Osteoblast (primary cell): ENCODE measurements at regions not wholly inside any gene's neighbourhood (a gene's known extent, or its start where the extent isn't known, plus 50 kb on each side); places are given as distances from the start of the nearest gene placed in this dataset.

Experiments
- DNase-seq: peaks from one replicate; pipeline ENCODE4 v3.0.0; 2011; ENCODE audit warnings: low spot score, mixed read lengths; ENCODE audit not compliant: insufficient read length; ENCODE audit errors: missing footprints
- H2AFZ ChIP-seq: 2 replicates; pipeline ENCODE4 v1.6.0; 2011; ENCODE audit warnings: mild to moderate bottlenecking, low read length
- H3K27ac ChIP-seq: 2 replicates; pipeline ENCODE4 v1.5.1; 2011; ENCODE audit warnings: mild to moderate bottlenecking, low read depth, low read length, moderate library complexity
- H3K27me3 ChIP-seq: 2 replicates; pipeline ENCODE4 v1.6.0; 2012; ENCODE audit warnings: mild to moderate bottlenecking, control low read depth, inconsistent platforms, low read length, moderate library complexity; ENCODE audit not compliant: insufficient read depth
- H3K36me3 ChIP-seq: 2 replicates; pipeline ENCODE4 v1.5.1; 2011; ENCODE audit warnings: mild to moderate bottlenecking, low read length, control low read depth, moderate library complexity; ENCODE audit not compliant: insufficient read depth
- H3K4me1 ChIP-seq: 2 replicates; pipeline ENCODE4 v1.5.1; 2011; ENCODE audit warnings: mild to moderate bottlenecking, low read length, control low read depth, moderate library complexity; ENCODE audit not compliant: insufficient read depth
- H3K4me2 ChIP-seq: 2 replicates; pipeline ENCODE4 v1.6.0; 2011; ENCODE audit warnings: mild to moderate bottlenecking, low read length; ENCODE audit not compliant: insufficient read depth
- H3K4me3 ChIP-seq: fragments of 200-600 bp; sonication (generic); 3 replicates; pipeline ENCODE4 v1.5.1; 2012; ENCODE audit warnings: mild to moderate bottlenecking, low read length, inconsistent platforms; ENCODE audit not compliant: insufficient read depth
- H3K79me2 ChIP-seq: 2 replicates; pipeline ENCODE4 v1.6.0; 2012; ENCODE audit warnings: mild to moderate bottlenecking, low read length, control low read depth, inconsistent platforms; ENCODE audit not compliant: insufficient read depth
- H3K9me3 ChIP-seq: 2 replicates; pipeline ENCODE4 v1.5.1; 2011; ENCODE audit warnings: low read depth, low read length, control low read depth
- H4K20me1 ChIP-seq: 2 replicates; pipeline ENCODE4 v1.6.0; 2012; ENCODE audit warnings: mild to moderate bottlenecking, low read length, control low read depth; ENCODE audit not compliant: insufficient read depth
- TF ChIP-seq, protein P1 (sequence below): IDR thresholded peaks from 2 replicates; pipeline ENCODE4 v1.5.1; 2011; ENCODE audit warnings: mild to moderate bottlenecking, low read depth, low read length, moderate library complexity; ENCODE audit errors: extremely low read depth

DNA sequence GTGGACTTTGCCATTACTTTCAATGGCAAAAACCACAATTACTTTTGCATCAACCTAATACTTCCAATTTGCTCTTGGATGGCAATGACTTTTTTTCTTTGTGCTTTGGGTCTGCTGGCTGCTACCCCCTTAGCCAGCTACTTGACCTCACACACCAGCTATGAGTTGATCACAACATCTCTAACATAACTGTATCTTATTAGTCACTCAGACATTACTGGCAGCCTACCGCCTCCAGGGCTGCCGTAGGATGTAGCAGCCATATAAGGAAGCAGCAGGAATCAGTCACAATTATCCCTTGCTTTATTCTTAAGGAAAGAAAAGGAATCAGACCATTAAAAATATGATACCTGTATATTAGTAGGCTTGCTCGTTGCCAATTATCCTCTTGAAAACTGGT, 260.5 kb downstream of the ADAMTS20 start:
- no peak overlapping the region for H3K4me3 ChIP-seq
- H3K4me2 ChIP-seq, result peak overlapping the region; percentile 2
- H3K27ac ChIP-seq, result peak overlapping the region; percentile 82
- H3K4me1 ChIP-seq, result peaks cover 51% of the 10 kb centered on the region
- H4K20me1 ChIP-seq, result no peaks in the 10 kb centered on the region
- DNase-seq, result no peak
- TF ChIP-seq, protein P1, sequence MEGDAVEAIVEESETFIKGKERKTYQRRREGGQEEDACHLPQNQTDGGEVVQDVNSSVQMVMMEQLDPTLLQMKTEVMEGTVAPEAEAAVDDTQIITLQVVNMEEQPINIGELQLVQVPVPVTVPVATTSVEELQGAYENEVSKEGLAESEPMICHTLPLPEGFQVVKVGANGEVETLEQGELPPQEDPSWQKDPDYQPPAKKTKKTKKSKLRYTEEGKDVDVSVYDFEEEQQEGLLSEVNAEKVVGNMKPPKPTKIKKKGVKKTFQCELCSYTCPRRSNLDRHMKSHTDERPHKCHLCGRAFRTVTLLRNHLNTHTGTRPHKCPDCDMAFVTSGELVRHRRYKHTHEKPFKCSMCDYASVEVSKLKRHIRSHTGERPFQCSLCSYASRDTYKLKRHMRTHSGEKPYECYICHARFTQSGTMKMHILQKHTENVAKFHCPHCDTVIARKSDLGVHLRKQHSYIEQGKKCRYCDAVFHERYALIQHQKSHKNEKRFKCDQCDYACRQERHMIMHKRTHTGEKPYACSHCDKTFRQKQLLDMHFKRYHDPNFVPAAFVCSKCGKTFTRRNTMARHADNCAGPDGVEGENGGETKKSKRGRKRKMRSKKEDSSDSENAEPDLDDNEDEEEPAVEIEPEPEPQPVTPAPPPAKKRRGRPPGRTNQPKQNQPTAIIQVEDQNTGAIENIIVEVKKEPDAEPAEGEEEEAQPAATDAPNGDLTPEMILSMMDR, result no peak
- no peaks in the 10 kb centered on the region for H3K79me2 ChIP-seq
- H3K9me3 ChIP-seq, result no peaks in the 10 kb centered on the region
- no peaks in the 10 kb centered on the region for H3K27me3 ChIP-seq
- no peak overlapping the region for H2AFZ ChIP-seq
- H3K36me3 ChIP-seq, result no peaks in the 10 kb centered on the region

DNA sequence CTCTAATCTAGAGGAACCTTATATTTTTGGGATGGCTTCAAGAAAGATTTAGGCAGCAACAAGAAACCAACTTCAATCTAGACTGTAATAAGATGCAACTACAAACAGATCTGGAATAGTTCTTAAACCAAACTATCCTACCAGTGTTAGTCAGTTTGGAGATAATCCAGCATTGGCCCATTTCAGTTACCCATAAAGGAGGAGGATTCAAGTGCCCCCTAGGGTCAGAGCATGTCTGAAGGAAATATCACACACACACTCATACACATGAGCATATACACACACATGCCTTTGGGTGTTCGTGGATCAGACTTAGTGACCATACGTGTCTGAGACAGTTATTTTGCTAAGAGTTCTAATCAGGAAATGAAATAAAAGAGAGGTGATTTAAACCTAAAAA, 261.2 kb downstream of the ADAMTS20 start:
- Histone ChIP-seq H3K4me1 (peaks cover 55% of the 10 kb centered on the region), H3K4me3 (no peak overlapping the region), H2AFZ (no peak overlapping the region), H3K27me3 (no peaks in the 10 kb centered on the region), H3K9me3 (no peaks in the 10 kb centered on the region), H3K79me2 (no peaks in the 10 kb centered on the region), H4K20me1 (no peaks in the 10 kb centered on the region), H3K4me2 (peak overlapping the region; percentile 2), H3K36me3 (no peaks in the 10 kb centered on the region), H3K27ac (peak overlapping the region; percentile 82)
- TF ChIP-seq, protein P1, result peak; percentile 16
- no peak for DNase-seq

DNA sequence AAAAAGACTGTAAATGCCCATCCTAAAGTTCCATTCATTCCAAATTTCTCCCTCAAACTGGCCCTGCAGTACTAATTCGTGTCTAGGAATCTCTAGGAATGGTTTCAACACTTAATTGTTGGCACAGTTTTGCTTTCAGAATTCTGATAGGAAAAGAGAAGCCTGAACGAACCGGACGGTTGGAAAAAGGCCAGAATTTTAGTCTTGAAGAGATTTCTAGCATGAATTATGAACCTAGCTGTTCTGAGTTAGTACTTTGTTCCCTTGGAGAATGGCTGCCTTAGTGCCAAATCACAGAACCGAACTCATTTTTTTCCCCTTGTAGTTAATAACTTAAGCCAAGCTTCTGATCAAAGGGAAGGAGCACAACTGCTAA, 262.6 kb downstream of the ADAMTS20 start:
- H3K4me2 ChIP-seq, result no peak overlapping the region
- peaks cover 68% of the 10 kb centered on the region for H3K4me1 ChIP-seq
- DNase-seq, result no peak
- peak overlapping the region; percentile 25 for H2AFZ ChIP-seq
- no peaks in the 10 kb centered on the region for H3K79me2 ChIP-seq
- H3K27me3 ChIP-seq, result no peaks in the 10 kb centered on the region
- peak overlapping the region; percentile 55 for H3K27ac ChIP-seq
- TF ChIP-seq, protein P1, result no peak
- no peaks in the 10 kb centered on the region for H3K9me3 ChIP-seq
- no peaks in the 10 kb centered on the region for H3K36me3 ChIP-seq
- H3K4me3 ChIP-seq, result no peak overlapping the region
- no peaks in the 10 kb centered on the region for H4K20me1 ChIP-seq

DNA sequence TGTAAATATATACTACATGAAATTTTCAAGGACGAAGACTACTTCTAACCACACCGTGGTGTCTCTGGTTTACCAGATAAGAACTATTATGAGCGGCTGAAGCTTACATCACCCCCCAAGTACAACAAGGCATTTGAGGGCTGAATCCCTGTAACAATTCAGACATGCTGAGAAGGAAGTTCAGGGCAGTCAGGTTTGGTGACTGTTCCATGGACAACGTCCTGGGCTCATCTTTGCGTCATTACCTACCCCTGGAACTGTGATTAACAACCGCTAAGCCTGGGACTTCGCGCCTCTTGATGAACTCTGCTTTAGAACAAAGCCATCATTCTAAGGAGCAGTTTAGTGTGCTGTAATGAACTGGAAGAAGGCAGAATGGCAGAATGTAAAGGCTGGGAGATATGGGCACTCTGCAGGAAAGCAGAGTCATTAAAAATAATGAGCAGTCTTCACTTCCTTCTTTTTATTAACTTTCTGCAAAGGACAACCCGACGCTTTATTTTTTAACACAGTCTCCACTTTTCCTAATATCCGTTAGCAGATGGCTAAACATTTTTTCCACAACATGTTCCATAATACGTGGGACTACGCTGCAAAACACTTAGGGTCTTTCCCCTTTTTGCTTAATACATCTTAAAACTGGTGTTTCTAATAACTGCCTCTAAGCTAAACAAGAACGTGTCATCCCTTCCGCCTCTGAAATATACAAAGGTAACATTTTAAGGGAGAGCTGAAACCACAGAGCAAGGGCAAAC, 263.2 kb downstream of the ADAMTS20 start:
- Histone ChIP-seq H3K4me1 (peaks cover 72% of the 10 kb centered on the region), H3K4me3 (no peak overlapping the region), H4K20me1 (no peaks in the 10 kb centered on the region), H2AFZ (peak overlapping the region; percentile 25), H3K36me3 (no peaks in the 10 kb centered on the region), H3K4me2 (no peak overlapping the region), H3K9me3 (no peaks in the 10 kb centered on the region), H3K27me3 (no peaks in the 10 kb centered on the region), H3K79me2 (no peaks in the 10 kb centered on the region), H3K27ac (peak overlapping the region; percentile 55)
- DNase-seq, result no peak
- TF ChIP-seq, protein P1, result no peak
